ENCODE measurements at regions not wholly inside any gene's neighbourhood (a gene's known extent, or its start where the extent isn't known, plus 50 kb on each side); places are given as distances from the start of the nearest gene placed in this dataset.

DNA sequence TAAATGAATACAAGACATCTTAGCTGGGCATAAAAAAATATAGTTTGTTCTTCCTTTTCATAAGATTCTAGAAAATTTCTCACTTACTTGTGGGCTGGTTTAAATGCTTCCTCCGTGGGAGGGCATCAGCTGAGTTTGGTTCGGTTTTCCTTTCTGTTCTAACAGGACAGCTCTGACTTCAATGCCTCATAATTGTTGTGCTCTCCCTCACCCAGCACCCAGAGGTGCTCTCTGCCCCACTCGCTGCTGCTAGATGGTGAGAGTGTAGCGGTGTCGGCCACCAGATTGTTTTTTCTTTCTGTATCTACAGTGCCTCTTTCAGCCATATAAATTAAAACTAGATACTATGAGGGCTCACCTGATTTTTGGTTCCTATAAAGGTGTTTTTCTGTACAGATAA is 407.2 kb upstream of the CDH7 start:
- no peaks in the 10 kb centered on the region for H3K4me1 Mint-ChIP-seq
- no peak overlapping the region for H3K27ac Mint-ChIP-seq
- no peak overlapping the region for H3K4me3 Mint-ChIP-seq
- H3K27me3 Mint-ChIP-seq, result no peaks in the 10 kb centered on the region
- peaks cover 2% of the 10 kb centered on the region for H3K9me3 Mint-ChIP-seq
- no peak for DNase-seq
- H3K36me3 Mint-ChIP-seq, result no peaks in the 10 kb centered on the region

DNA sequence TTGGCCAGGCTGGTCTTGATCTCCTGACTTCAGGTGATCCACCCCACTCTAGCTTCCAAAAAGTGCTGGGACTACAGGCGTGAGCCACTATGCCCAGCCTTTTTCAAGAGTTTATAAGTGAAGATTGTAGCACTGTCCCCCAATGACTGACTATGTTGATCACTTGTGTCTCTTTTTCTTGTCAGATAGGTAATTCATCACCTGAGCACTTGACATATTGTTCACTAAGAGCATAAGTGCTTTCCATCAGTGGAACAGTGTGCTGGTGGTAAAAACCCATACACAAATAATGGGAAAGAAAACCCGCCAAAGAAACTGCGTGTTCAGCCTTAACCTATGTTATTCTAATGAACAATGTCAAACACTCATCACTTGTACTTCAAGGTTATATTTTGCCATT is 414.4 kb upstream of the CDH7 start:
- Mint-ChIP-seq H3K27me3 (no peaks in the 10 kb centered on the region), H3K27ac (no peak overlapping the region), H3K4me1 (no peaks in the 10 kb centered on the region), H3K4me3 (no peak overlapping the region), H3K9me3 (peaks cover 7% of the 10 kb centered on the region), H3K36me3 (no peaks in the 10 kb centered on the region)
- DNase-seq, result no peak

DNA sequence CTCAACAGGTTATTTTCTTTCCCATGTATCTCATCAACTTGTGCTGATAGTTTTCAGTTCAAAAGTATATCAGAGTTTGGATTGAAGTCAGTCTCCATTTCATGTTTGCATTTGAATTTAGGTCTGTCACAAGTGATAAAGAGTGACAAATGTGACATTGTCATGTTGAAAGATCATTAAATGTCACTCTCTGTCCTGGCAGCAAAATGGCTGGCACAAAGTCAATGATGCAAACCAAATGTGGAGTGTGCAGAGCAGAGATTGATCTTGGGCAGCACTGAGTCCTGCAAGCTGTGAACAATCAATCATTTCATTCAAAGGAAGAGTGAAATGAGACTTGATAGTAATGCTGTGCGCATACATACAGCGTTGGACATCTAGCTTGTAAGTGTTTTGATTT is 421.8 kb upstream of the CDH7 start:
- no peak overlapping the region for H3K27ac Mint-ChIP-seq

DNA sequence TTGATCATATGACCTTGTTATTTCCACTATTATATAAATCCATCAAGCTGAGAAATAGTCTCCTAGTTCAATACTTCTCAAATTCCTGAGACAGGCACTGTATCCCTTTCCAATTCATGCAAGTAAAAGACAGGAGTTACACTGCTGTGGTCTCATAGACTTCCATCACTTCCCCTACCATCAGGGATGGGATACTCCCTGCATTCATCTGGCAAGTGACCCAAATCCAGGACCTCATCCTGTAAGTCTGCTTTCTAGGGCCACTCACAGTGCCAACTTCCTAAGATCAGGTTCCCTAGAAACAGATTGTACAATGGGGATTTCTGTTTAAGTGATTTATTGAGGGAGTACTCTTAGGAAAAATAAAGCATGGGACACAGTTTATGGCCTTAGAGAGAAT is 424.0 kb upstream of the CDH7 start:
- Mint-ChIP-seq H3K27me3 (no peaks in the 10 kb centered on the region), H3K27ac (no peak overlapping the region), H3K4me3 (no peak overlapping the region), H3K9me3 (peaks cover 10% of the 10 kb centered on the region), H3K36me3 (no peaks in the 10 kb centered on the region), H3K4me1 (no peaks in the 10 kb centered on the region)
- no peak for DNase-seq

More for the DNA sequence above, 421.8 kb upstream of the CDH7 start:
- no peaks in the 10 kb centered on the region for H3K27me3 Mint-ChIP-seq
- H3K4me1 Mint-ChIP-seq, result no peaks in the 10 kb centered on the region
- H3K36me3 Mint-ChIP-seq, result no peaks in the 10 kb centered on the region
- DNase-seq, result no peak
- no peak overlapping the region for H3K4me3 Mint-ChIP-seq
- H3K9me3 Mint-ChIP-seq, result peaks cover 13% of the 10 kb centered on the region

DNA sequence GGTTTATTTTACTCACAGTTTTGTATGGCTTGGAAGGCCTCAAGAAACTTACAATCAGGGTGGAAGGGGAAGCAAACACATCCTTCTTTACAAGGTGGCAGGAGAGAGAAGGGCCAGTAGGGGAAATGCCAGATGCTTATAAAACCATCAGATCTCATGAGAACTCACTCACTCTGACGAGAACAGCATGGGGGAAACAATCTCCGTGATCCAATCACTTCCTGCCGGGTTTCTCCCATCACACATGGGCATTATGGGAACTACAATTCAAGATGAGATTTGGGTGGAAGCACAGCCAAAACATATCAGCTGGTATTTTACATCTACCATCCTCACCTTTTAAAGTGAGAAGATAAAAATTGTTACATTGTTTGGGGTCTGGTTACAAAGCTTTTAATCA is 427.9 kb upstream of the CDH7 start:
- H3K4me1 Mint-ChIP-seq, result no peaks in the 10 kb centered on the region
- no peak overlapping the region for H3K27ac Mint-ChIP-seq
- peaks cover 6% of the 10 kb centered on the region for H3K9me3 Mint-ChIP-seq
- H3K27me3 Mint-ChIP-seq, result no peaks in the 10 kb centered on the region
- no peak overlapping the region for H3K4me3 Mint-ChIP-seq
- DNase-seq, result no peak
- no peaks in the 10 kb centered on the region for H3K36me3 Mint-ChIP-seq

DNA sequence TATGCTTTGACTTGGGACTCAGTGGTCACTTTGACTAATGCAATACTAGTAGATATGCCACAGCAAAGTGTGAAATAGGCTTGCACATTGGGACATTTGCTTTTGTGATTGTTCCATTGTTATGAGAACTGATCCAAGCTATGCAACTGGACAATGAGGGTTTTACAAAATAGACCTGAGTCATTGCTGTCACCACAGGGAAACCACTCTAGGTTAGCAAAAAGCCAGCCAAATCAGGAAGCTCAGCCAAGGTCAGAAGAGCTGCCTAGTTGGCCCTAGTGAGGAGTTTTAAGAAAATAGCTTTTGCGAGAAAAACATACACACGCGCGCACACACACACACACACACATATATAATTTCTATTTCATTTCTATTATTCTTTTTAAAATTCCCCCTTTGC is 452.4 kb upstream of the CDH7 start:
- H3K27me3 Mint-ChIP-seq, result no peaks in the 10 kb centered on the region
- no peaks in the 10 kb centered on the region for H3K4me1 Mint-ChIP-seq
- no peak for DNase-seq
- peaks cover 2% of the 10 kb centered on the region for H3K9me3 Mint-ChIP-seq
- H3K27ac Mint-ChIP-seq, result no peak overlapping the region
- no peak overlapping the region for H3K4me3 Mint-ChIP-seq
- H3K36me3 Mint-ChIP-seq, result no peaks in the 10 kb centered on the region

DNA sequence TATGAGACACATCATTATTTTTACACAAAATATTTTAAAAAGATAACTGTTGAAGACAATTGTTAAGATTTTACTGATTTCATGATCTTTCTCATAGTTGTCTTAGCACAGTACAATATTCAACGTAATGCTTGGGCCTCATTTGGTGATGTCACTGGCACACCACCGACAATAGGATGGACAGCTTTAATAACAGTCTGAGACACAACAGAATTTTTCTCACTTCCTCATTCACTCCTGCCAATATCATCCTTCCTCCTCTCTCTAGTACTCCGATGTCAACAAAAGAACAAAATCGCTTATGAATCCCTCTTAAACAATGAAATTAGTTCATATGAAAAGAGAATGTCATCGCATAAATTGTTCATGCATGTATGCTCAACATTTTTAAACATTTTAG is 461.9 kb upstream of the CDH7 start:
- Mint-ChIP-seq H3K36me3 (no peaks in the 10 kb centered on the region), H3K4me1 (no peaks in the 10 kb centered on the region), H3K9me3 (peaks cover 3% of the 10 kb centered on the region), H3K4me3 (no peak overlapping the region), H3K27ac (no peak overlapping the region), H3K27me3 (no peaks in the 10 kb centered on the region)
- DNase-seq, result no peak

DNA sequence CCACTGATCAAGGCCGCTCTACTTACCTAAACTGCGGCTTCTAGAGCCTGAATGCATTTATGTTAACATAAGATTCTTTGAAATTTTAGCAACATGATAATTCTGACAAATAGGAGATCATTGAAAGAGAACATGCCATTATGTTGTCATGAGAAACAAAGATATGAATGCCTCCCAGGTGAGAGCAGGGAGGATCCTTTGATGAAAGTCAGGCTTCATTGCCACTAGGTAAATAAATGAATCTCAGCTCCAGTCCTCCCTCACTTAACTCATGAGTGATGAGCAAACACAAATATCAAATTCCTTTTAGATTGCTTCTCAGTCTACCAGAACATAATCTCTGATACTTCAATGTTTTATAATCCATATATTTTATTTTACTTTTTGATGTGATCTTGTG is 463.2 kb upstream of the CDH7 start:
- Mint-ChIP-seq H3K27ac (no peak overlapping the region), H3K36me3 (no peaks in the 10 kb centered on the region), H3K27me3 (no peaks in the 10 kb centered on the region), H3K9me3 (peaks cover 4% of the 10 kb centered on the region), H3K4me3 (no peak overlapping the region), H3K4me1 (no peaks in the 10 kb centered on the region)
- no peak for DNase-seq

DNA sequence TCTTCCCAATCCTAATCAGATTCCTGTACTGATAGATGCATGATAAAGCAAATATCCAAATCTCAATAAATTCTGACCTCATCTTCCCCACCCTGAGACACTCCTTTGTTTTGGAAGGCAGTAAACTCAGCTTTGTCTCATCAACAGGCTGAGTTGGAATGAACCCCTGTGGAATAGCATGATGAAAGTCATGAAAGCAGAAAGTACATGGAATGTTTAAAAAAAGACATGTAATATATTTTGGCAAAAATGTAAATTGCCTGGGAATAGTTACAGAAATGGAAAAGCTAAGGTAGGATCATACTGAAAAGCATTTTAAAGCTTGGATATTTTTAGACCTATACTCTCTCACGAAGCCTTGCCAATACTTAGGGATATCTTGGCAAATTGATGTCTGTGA is 468.7 kb upstream of the CDH7 start:
- H3K27ac Mint-ChIP-seq, result no peak overlapping the region
- no peaks in the 10 kb centered on the region for H3K27me3 Mint-ChIP-seq
- no peak overlapping the region for H3K4me3 Mint-ChIP-seq
- no peak for DNase-seq
- H3K4me1 Mint-ChIP-seq, result no peaks in the 10 kb centered on the region
- H3K9me3 Mint-ChIP-seq, result peaks cover 4% of the 10 kb centered on the region
- no peaks in the 10 kb centered on the region for H3K36me3 Mint-ChIP-seq

DNA sequence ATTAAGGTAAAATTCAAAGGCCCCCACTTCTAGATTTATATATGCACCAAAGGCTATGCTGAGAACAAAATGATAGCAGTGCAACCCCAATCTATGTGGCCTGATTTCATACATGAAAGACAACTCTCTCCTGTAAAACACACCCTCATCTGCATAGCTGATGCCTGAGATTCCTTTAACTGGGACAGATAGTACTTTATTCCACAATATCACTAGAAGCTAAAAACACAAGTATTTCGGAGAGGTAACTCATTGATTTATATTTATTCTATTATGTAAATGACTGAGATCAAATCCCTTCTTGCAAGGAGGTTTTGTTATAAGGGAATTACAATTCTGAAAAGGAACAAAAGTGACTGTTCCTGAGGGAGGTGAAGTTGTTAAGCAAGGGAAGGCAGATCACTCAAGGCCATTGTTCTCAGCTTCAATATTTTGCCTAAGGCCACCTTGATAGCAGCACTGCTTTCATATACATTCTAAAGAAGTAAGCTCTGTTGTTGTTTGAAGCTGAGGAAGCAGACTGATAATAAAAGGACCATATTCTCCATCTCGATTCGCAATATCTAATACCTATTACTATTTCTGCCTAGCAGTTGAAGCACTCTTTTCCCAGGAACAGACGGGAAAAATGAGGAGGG is 471.0 kb upstream of the CDH7 start:
- Mint-ChIP-seq H3K27me3 (no peaks in the 10 kb centered on the region), H3K27ac (no peak overlapping the region), H3K4me1 (no peaks in the 10 kb centered on the region), H3K9me3 (peaks cover 4% of the 10 kb centered on the region), H3K36me3 (no peaks in the 10 kb centered on the region), H3K4me3 (no peak overlapping the region)
- no peak for DNase-seq

DNA sequence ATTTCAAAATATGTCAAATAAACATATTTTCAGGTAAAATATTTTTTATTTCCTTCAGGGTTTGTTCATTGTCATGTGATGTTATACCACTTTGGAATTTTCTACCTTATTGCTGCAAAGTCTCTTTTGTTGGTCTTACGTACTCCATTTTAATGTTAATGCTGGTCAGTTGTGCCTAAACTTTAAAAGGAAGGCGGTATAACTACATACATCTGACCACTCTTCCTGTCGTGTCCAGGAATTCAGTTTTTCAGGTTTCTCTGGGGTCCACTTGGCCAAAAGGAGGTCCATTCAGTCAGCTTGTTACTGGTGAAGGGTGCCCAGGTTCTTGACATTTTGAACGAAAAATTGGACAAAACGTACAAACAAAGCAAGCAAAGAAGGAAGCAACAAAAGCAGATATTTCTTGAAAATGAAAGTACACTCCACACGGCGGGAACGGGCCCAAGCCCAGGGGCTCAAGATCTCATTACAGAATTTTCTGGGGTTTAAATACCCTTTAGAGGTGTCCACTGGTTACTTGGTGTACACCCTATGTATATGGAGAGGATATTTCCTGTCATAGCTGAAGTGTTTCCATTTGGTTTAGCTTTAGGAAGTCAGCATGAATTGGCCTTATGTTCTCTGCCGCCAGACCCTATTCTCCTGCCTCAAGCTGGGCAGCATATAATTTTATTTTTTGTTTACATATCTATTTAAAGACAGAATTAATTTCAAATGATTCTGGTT is 471.7 kb upstream of the CDH7 start:
- no peaks in the 10 kb centered on the region for H3K27me3 Mint-ChIP-seq
- H3K9me3 Mint-ChIP-seq, result peaks cover 4% of the 10 kb centered on the region
- DNase-seq, result no peak
- no peak overlapping the region for H3K27ac Mint-ChIP-seq
- H3K4me3 Mint-ChIP-seq, result no peak overlapping the region
- H3K4me1 Mint-ChIP-seq, result no peaks in the 10 kb centered on the region
- H3K36me3 Mint-ChIP-seq, result no peaks in the 10 kb centered on the region

DNA sequence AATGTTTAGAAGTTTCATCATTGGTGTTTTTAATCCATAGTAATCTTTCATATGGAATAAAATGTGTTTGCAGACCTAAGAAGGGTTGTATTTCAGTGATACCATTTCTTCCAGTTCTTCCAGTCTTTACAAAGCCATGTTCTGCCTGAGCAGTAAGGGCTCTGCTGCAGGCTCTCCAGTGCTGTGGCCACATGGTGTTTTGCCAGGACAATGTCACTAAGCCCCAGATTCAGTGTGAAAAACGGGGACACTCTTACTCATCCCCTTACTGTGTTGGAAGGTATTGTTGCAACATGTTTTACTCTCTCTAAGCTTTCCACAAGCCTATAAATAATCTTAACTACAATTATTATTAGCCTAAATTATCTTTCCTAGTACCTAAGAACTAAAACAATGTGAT is 481.4 kb upstream of the CDH7 start:
- Mint-ChIP-seq H3K4me1 (no peaks in the 10 kb centered on the region), H3K27ac (no peak overlapping the region), H3K27me3 (no peaks in the 10 kb centered on the region), H3K36me3 (no peaks in the 10 kb centered on the region), H3K4me3 (no peak overlapping the region), H3K9me3 (no peaks in the 10 kb centered on the region)
- no peak for DNase-seq

DNA sequence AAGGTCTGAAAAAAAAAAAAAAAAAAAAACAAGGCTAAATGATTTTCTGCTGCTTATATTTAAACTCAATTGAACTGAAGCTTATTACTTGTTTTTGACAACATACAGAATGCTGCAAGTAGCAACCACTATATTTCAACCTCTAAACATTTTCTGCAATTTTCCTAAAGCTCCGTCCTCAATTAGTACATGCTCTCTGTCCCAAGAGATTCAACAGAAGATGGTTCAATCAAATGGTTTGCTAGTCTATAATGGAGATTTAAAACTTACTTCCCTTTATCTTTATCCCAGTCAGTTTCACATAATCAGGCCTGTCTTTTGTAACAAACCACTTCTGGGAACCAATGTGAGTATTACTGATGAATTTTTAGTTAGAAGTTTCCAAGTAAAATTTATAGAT is 485.1 kb upstream of the CDH7 start:
- Mint-ChIP-seq H3K36me3 (no peaks in the 10 kb centered on the region), H3K9me3 (peaks cover 1% of the 10 kb centered on the region), H3K4me1 (no peaks in the 10 kb centered on the region), H3K27me3 (no peaks in the 10 kb centered on the region), H3K4me3 (no peak overlapping the region), H3K27ac (no peak overlapping the region)
- DNase-seq, result no peak

DNA sequence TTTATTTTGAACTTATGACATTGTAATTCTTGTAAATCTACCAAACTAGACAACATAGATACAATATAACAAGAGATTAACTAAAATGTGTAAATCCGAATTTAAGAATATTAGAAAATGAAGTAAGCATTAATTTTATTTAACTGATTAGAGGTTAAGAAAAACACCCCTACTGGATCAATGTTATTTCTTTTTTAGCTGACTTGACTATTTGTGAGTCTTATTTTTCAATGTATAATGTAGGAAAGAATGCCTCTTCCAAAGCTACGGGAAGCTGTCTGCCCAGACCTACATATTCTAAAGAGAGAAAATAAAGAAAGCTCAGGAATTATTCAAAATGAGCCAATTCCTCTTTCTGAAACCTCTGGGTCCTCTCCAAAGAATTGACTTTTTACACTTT is 490.8 kb upstream of the CDH7 start:
- H3K9me3 Mint-ChIP-seq, result peaks cover 1% of the 10 kb centered on the region
- H3K36me3 Mint-ChIP-seq, result no peaks in the 10 kb centered on the region

DNA sequence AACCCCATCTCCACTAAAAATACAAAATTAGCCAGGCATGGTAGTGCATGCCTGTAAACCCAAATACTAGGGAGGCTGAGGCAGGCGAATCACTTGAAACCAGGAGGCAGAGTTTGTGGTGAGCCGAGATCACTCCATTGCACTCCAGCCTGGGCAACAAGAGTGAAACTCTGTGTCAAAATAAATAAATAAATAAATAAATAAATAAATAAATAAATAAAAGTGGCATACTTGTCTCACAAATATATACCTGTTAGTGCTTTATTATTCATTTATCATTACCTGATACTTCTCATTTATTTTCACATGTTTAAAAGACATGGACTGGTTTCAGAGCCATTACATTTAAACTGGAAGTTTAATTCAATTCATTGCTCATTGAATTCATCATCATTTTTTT is 491.4 kb upstream of the CDH7 start:
- H3K27ac Mint-ChIP-seq, result no peak overlapping the region
- no peak for DNase-seq
- H3K4me1 Mint-ChIP-seq, result no peaks in the 10 kb centered on the region
- no peak overlapping the region for H3K4me3 Mint-ChIP-seq
- H3K9me3 Mint-ChIP-seq, result peaks cover 1% of the 10 kb centered on the region
- no peaks in the 10 kb centered on the region for H3K36me3 Mint-ChIP-seq
- no peaks in the 10 kb centered on the region for H3K27me3 Mint-ChIP-seq

More for the DNA sequence above, 490.8 kb upstream of the CDH7 start:
- H3K27me3 Mint-ChIP-seq, result no peaks in the 10 kb centered on the region
- H3K4me3 Mint-ChIP-seq, result no peak overlapping the region
- DNase-seq, result no peak
- H3K4me1 Mint-ChIP-seq, result no peaks in the 10 kb centered on the region
- no peak overlapping the region for H3K27ac Mint-ChIP-seq

DNA sequence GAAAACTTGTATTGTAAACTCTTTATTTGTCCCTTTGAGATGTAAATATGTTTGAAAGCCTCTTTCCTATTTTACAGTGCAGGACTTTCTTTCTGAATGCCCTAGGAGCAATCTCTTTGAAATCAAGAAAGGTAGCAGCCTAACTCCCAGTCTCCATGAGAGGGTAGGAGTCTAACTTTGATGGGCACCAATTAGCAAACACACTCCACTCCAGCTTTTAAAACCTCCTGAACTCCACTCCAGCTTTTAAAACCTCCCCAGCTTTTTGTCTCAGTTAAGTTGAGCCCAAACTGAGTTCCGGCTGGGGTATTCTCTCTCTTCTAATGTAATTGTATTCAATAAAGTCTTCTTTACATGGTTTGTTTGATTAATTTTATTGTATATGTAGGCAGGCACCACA is 493.7 kb upstream of the CDH7 start:
- Mint-ChIP-seq H3K4me1 (no peaks in the 10 kb centered on the region), H3K36me3 (no peaks in the 10 kb centered on the region), H3K4me3 (no peak overlapping the region), H3K9me3 (no peaks in the 10 kb centered on the region), H3K27ac (no peak overlapping the region), H3K27me3 (no peaks in the 10 kb centered on the region)
- DNase-seq, result no peak
